RWPE2 (cell line): ENCODE measurements at regions not wholly inside any gene's neighbourhood (a gene's known extent, or its start where the extent isn't known, plus 50 kb on each side); places are given as distances from the start of the nearest gene placed in this dataset.

Source experiments
- ATAC-seq: fragments of 200-7000 bp; cut with Tn5 transposase; 3 replicates; pipeline ENCODE4 v1.9.1; 2021; ENCODE audit warnings: low read depth
- DNase-seq: peaks from one replicate; pipeline ENCODE4 v3.0.0-alpha.2; 2020; ENCODE audit warnings: low spot score
- H3K27ac ChIP-seq: fragments of 450-650 bp; 2 replicates; pipeline ENCODE4 v1.5.1; 2017; ENCODE audit warnings: mild to moderate bottlenecking; ENCODE audit not compliant: poor library complexity, severe bottlenecking
- H3K27me3 ChIP-seq: fragments of 250-450 bp; sonication (Bioruptor Pico); 2 replicates; pipeline ENCODE4 v1.5.1; 2021; ENCODE audit warnings: mild to moderate bottlenecking, moderate library complexity; ENCODE audit not compliant: insufficient read depth, poor library complexity, severe bottlenecking
- H3K36me3 ChIP-seq: fragments of 250-450 bp; sonication (Bioruptor Pico); 2 replicates; pipeline ENCODE4 v1.5.1; 2020; ENCODE audit warnings: low read depth, mild to moderate bottlenecking, moderate library complexity
- H3K4me1 ChIP-seq: fragments of 250-450 bp; sonication (Bioruptor Pico); 2 replicates; pipeline ENCODE4 v1.5.1; 2021; ENCODE audit warnings: mild to moderate bottlenecking, moderate library complexity; ENCODE audit not compliant: insufficient read depth, poor library complexity, severe bottlenecking
- H3K4me3 ChIP-seq: fragments of 250-450 bp; sonication (Bioruptor Pico); 2 replicates; pipeline ENCODE4 v1.5.1; 2021; ENCODE audit warnings: mild to moderate bottlenecking, moderate library complexity; ENCODE audit not compliant: severe bottlenecking
- H3K9me3 ChIP-seq: fragments of 250-450 bp; sonication (Bioruptor Pico); 2 replicates; pipeline ENCODE4 v1.5.1; 2021; ENCODE audit warnings: mild to moderate bottlenecking, moderate library complexity; ENCODE audit not compliant: severe bottlenecking
- TF ChIP-seq, protein P1 (sequence below): fragments of 450-650 bp; IDR thresholded peaks from one replicate; pipeline ENCODE4 v1.5.1; 2017; ENCODE audit warnings: mild to moderate bottlenecking, moderate library complexity; ENCODE audit not compliant: poor library complexity, severe bottlenecking

DNA sequence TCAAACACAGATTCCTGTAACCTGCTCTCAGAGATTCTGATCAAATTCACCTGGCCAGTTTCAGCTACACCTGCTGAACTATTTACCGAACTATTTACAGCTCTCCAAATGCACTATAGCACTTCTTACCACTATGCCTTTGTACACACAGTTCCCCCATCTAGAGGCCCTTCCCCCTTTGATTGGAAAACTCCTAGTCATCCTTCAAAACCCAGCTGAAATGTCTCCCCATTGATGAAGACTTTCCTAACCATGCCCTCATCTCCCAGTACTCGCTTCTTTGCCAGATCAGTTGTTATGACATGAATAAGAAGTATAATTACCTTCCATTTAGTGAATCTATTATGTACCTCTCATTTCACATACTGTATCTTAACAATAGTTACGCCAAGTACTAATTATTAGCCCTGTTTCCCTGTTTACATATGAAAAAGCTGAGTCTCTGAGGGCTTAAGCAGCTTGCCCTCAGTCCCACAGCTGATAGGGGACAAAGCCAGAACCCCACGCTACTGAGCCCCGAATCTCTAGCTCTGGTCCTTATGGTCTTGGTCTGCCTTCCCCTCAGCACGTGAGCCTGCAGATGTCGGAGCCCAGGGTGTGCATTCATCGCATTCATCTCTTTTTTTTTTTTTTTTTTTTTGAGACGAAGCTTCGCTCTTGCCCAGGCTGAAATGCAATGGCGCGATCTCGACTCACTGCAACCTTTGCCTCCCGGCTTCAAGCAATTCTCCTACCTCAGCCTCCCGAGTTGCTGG lies 64.7 kb upstream of the ASAP2 start:
- Histone ChIP-seq H3K27ac (peak overlapping the region; percentile 38), H3K9me3 (no peaks in the 10 kb centered on the region), H3K4me1 (peaks cover 9% of the 10 kb centered on the region), H3K4me3 (no peak overlapping the region), H3K36me3 (no peaks in the 10 kb centered on the region), H3K27me3 (no peaks in the 10 kb centered on the region)
- TF ChIP-seq, protein P1, sequence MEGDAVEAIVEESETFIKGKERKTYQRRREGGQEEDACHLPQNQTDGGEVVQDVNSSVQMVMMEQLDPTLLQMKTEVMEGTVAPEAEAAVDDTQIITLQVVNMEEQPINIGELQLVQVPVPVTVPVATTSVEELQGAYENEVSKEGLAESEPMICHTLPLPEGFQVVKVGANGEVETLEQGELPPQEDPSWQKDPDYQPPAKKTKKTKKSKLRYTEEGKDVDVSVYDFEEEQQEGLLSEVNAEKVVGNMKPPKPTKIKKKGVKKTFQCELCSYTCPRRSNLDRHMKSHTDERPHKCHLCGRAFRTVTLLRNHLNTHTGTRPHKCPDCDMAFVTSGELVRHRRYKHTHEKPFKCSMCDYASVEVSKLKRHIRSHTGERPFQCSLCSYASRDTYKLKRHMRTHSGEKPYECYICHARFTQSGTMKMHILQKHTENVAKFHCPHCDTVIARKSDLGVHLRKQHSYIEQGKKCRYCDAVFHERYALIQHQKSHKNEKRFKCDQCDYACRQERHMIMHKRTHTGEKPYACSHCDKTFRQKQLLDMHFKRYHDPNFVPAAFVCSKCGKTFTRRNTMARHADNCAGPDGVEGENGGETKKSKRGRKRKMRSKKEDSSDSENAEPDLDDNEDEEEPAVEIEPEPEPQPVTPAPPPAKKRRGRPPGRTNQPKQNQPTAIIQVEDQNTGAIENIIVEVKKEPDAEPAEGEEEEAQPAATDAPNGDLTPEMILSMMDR = no peak
- DNase-seq = no peak
- ATAC-seq = no peak

DNA sequence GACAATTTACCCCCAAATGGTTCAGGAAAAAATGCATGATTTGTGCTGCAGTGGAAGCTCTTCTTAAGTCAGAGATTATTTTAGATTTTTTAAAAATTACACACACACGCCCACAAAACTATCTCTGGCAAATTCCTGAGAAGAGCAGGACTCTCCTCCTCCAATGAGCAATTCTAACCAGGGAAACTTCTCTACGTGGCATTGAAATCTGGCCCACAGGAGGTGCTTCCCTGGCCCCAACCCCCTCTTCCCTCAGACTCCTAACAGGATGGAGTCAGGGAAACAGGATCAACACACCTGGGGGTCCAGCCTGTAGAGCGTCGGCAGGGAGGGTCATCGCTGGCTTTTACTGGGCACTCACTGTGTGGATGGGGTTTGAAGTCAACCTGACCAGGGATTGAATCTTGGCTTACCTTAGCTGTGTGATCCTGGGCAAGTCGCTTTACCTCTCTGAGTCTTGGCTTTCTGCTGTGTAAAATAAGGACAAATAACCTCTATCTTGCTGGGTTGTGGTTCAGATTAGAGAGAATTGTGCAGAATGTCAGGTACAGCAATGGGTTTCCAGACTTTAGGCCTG lies 65.4 kb upstream of the ASAP2 start:
- no peak for DNase-seq

DNA sequence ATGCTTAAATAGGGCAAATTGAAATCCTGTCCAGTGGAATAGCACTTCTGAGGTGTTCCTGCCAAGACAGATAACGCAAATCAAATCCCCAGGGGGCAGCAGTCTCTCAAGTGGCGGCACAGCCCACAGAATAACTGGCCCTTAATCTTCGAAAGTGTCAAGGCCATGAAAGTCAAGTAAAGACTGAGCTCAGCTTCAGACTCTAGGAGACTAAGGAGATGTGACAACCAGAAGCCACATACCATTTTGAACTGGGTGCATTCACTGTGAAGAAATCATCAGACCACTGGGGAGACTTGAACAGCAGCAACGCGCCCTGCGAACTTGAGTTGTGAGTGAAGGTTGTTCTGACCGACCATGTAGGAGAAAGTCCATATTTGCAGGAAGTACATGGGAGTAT lies 66.0 kb upstream of the ASAP2 start:
- Histone ChIP-seq H3K4me3 (no peak overlapping the region), H3K4me1 (peaks cover 9% of the 10 kb centered on the region), H3K36me3 (no peaks in the 10 kb centered on the region), H3K27ac (no peak overlapping the region), H3K27me3 (no peaks in the 10 kb centered on the region), H3K9me3 (no peaks in the 10 kb centered on the region)
- no peak for DNase-seq
- TF ChIP-seq, protein P1 = no peak
- no peak for ATAC-seq

More for the DNA sequence above, 65.4 kb upstream of the ASAP2 start:
- H3K36me3 ChIP-seq = no peaks in the 10 kb centered on the region
- ATAC-seq = no peak
- H3K4me1 ChIP-seq = peaks cover 9% of the 10 kb centered on the region
- no peak overlapping the region for H3K4me3 ChIP-seq
- no peak overlapping the region for H3K27ac ChIP-seq
- H3K27me3 ChIP-seq = no peaks in the 10 kb centered on the region
- H3K9me3 ChIP-seq = no peaks in the 10 kb centered on the region
- TF ChIP-seq, protein P1 = no peak

DNA sequence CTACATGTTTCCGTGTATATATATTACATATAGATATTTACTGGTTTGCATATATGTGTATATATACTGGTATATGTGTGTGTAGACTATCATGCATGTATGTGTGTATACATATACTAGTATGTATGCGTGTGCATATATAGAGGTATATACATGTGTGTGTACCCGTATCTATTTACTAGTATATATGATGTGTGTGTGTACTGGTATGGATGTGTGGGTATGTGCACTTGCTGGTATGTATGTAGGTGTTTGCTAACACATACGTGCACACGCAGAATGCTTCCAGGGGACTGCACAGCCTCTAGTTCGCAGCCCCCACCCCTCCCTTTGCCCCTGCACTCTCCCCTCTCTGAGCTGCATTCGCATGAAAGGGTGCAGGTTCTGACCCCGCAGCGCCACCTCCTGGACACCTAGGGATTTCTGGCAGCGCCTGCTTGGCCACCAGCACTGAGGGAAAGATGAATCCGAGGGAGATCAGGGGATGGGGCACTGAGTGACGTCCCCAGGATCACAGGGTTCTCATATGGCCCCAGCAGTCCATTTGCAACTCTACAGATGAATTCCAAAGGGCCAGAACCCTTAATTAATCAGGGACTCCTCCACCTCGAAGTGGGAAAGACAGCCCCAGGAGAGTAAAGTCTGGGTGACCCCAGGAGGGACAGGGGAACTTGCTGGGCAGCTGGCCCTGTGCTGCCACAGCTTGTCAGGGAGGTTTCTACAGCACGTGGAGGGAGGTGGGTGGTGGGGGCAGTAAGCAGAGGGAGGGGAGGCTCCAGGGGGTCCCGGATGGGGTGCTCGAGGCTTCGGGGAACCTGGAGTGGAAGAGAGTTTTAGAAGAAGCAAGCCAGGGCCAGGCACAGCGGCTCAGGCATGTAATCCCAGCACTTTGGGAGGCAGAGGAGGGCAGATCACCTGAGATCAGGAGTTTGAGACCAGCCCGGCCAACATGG lies 66.8 kb upstream of the ASAP2 start:
- Histone ChIP-seq H3K27ac (no peak overlapping the region), H3K9me3 (no peaks in the 10 kb centered on the region), H3K36me3 (no peaks in the 10 kb centered on the region), H3K4me3 (no peak overlapping the region), H3K27me3 (no peaks in the 10 kb centered on the region), H3K4me1 (peaks cover 9% of the 10 kb centered on the region)
- ATAC-seq (peak; percentile 21; the same call in 1 of the 3 replicates), DNase-seq (no peak)
- TF ChIP-seq, protein P1 = peak; percentile 87
